ENCODE measurements at regions not wholly inside any gene's neighbourhood (a gene's known extent, or its start where the extent isn't known, plus 50 kb on each side); places are given as distances from the start of the nearest gene placed in this dataset.
"Not testable (repeated sequence)": the region's sequence is repeated elsewhere in the genome, so short reads cannot be mapped to it uniquely, and the experiment has no call there.

- DNase-seq (ENCODE audit: low spot score) = peak; percentile 69
Measured at GRCh38 chr16:27639561-27640276, 89.8 kb downstream of the KATNIP start.

GRCh38 chr16:27640277-27640600, 90.3 kb downstream of the KATNIP start:
- no peak for DNase-seq (ENCODE audit: low spot score)

- DNase-seq (ENCODE audit: low spot score) = no peak
Measured at GRCh38 chr16:27641260-27641659, 91.3 kb downstream of the KATNIP start.

GRCh38 chr16:27641734-27642415, 91.9 kb downstream of the KATNIP start:
- DNase-seq (ENCODE audit: low spot score) = not testable (repeated sequence)

GRCh38 chr16:27642756-27643155, 92.8 kb downstream of the KATNIP start:
- DNase-seq (ENCODE audit: low spot score) = peak; percentile 33

- DNase-seq (ENCODE audit: low spot score) = no peak
Measured at GRCh38 chr16:27644165-27644564, 94.2 kb downstream of the KATNIP start.

GRCh38 chr16:27645396-27645795, 95.5 kb downstream of the KATNIP start:
- DNase-seq (ENCODE audit: low spot score) = no peak

- no peak for DNase-seq (ENCODE audit: low spot score)
Measured at GRCh38 chr16:27646806-27647205, 96.9 kb downstream of the KATNIP start.

- no peak for DNase-seq (ENCODE audit: low spot score)
Measured at GRCh38 chr16:27649021-27649420, 99.1 kb downstream of the KATNIP start.

- DNase-seq (ENCODE audit: low spot score) = no peak
Measured at GRCh38 chr16:27650073-27650701, 100.2 kb downstream of the KATNIP start.

- no peak for DNase-seq (ENCODE audit: low spot score)
Measured at GRCh38 chr16:27651301-27651700, 101.4 kb downstream of the KATNIP start.

- no peak for DNase-seq (ENCODE audit: low spot score)
Measured at GRCh38 chr16:27657811-27658210, 107.9 kb downstream of the KATNIP start.

- DNase-seq (ENCODE audit: low spot score) = no peak
Measured at GRCh38 chr16:27660507-27660906, 110.6 kb downstream of the KATNIP start.

GRCh38 chr16:27663235-27663634, 113.3 kb downstream of the KATNIP start:
- DNase-seq (ENCODE audit: low spot score) = not testable (repeated sequence)

- no peak for DNase-seq (ENCODE audit: low spot score)
Measured at GRCh38 chr16:27665881-27666280, 115.9 kb downstream of the KATNIP start.

GRCh38 chr16:27670071-27670810, 120.3 kb downstream of the KATNIP start:
- no peak for DNase-seq (ENCODE audit: low spot score)

- DNase-seq (ENCODE audit: low spot score) = no peak
Measured at GRCh38 chr16:27671410-27671809, 121.5 kb downstream of the KATNIP start.

- peak; percentile 30 for DNase-seq (ENCODE audit: low spot score)
Measured at GRCh38 chr16:27676839-27677238, 126.9 kb downstream of the KATNIP start.

- no peak for DNase-seq (ENCODE audit: low spot score)
Measured at GRCh38 chr16:27677263-27677662, 127.3 kb downstream of the KATNIP start.

- DNase-seq (ENCODE audit: low spot score) = no peak
Measured at GRCh38 chr16:27678955-27679354, 129.0 kb downstream of the KATNIP start.

- DNase-seq (ENCODE audit: low spot score) = no peak
Measured at GRCh38 chr16:27679899-27680298, 130.0 kb downstream of the KATNIP start.

- DNase-seq (ENCODE audit: low spot score) = no peak
Measured at GRCh38 chr16:27681681-27682080, 131.7 kb downstream of the KATNIP start.

- DNase-seq (ENCODE audit: low spot score) = no peak
Measured at GRCh38 chr16:27684047-27684446, 134.1 kb downstream of the KATNIP start.
